Neuronal stem cell (in vitro differentiated cells): ENCODE measurements at regions not wholly inside any gene's neighbourhood (a gene's known extent, or its start where the extent isn't known, plus 50 kb on each side); places are given as distances from the start of the nearest gene placed in this dataset.

Source experiments
- DNase-seq: peaks from one replicate; pipeline ENCODE4 v3.0.0-alpha.2; 2013; ENCODE audit warnings: low spot score
- H2AFZ ChIP-seq: one replicate; pipeline ENCODE4 v1.6.1; 2013; ENCODE audit warnings: mild to moderate bottlenecking, low read length, inconsistent platforms
- H2AK5ac ChIP-seq: 2 replicates; pipeline ENCODE4 v1.6.1; 2013; ENCODE audit warnings: low read depth, mild to moderate bottlenecking, inconsistent platforms, low read length, moderate library complexity, mixed read lengths
- H2BK120ac ChIP-seq: 2 replicates; pipeline ENCODE4 v1.6.1; 2013; ENCODE audit warnings: low read depth, mild to moderate bottlenecking, inconsistent platforms, low read length, moderate library complexity, mixed read lengths
- H2BK12ac ChIP-seq: one replicate; pipeline ENCODE4 v1.6.1; 2013; ENCODE audit warnings: low read length, inconsistent platforms
- H2BK15ac ChIP-seq: 2 replicates; pipeline ENCODE4 v1.6.1; 2013; ENCODE audit warnings: mild to moderate bottlenecking, low read length, inconsistent platforms, mixed read lengths
- H2BK5ac ChIP-seq: one replicate; pipeline ENCODE4 v1.6.1; 2013; ENCODE audit warnings: inconsistent platforms, mild to moderate bottlenecking, low read length, moderate library complexity
- H3K14ac ChIP-seq: one replicate; pipeline ENCODE4 v1.6.1; 2013; ENCODE audit warnings: low read length, inconsistent platforms
- H3K18ac ChIP-seq: 2 replicates; pipeline ENCODE4 v1.6.1; 2013; ENCODE audit warnings: low read length, inconsistent platforms
- H3K23ac ChIP-seq: 2 replicates; pipeline ENCODE4 v1.6.1; 2013; ENCODE audit warnings: low read depth, mild to moderate bottlenecking, mixed read lengths, low read length, inconsistent platforms; ENCODE audit not compliant: poor library complexity
- H3K27ac ChIP-seq: replicated peaks from 3 replicates; pipeline ENCODE4 v1.5.1; 2013; ENCODE audit warnings: low read length, inconsistent platforms
- H3K27me3 ChIP-seq, 3 experiments: 2 replicates each; pipeline ENCODE4 v1.6.1; 2013; ENCODE audit warnings: low read length in 3 of 3, mild to moderate bottlenecking in 2 of 3, inconsistent platforms in 1 of 3, low read depth in 1 of 3, mixed read lengths in 1 of 3, moderate library complexity in 1 of 3; ENCODE audit not compliant: control insufficient read depth in 3 of 3, insufficient read depth in 3 of 3
- H3K36me3 ChIP-seq, 2 donors: replicated peaks in 1 of 2; 2 replicates each; pipeline ENCODE4 v1.6.1; 2013; ENCODE audit warnings: low read length in 2 of 2; ENCODE audit not compliant: control insufficient read depth in 2 of 2, insufficient read depth in 2 of 2
- H3K4ac ChIP-seq: 2 replicates; pipeline ENCODE4 v1.6.1; 2013; ENCODE audit warnings: inconsistent platforms, mild to moderate bottlenecking, low read length, moderate library complexity
- H3K4me1 ChIP-seq, 2 donors: 1 replicate in 1 of 2; 2 replicates in 1 of 2; pipeline ENCODE4 v1.6.1; 2013; ENCODE audit warnings: low read length in 2 of 2, low read depth in 1 of 2; ENCODE audit not compliant: control insufficient read depth in 2 of 2, insufficient read depth in 1 of 2
- H3K4me2 ChIP-seq: one replicate; pipeline ENCODE4 v1.6.1; 2013; ENCODE audit warnings: mild to moderate bottlenecking, low read length, inconsistent platforms; ENCODE audit not compliant: insufficient read depth, poor library complexity, severe bottlenecking
- H3K4me3 ChIP-seq, 2 donors: 2 replicates each; pipeline ENCODE4 v1.5.1; 2013; ENCODE audit warnings: low read length in 2 of 2, mild to moderate bottlenecking in 2 of 2, inconsistent platforms in 1 of 2, moderate library complexity in 1 of 2
- H3K79me1 ChIP-seq: one replicate; pipeline ENCODE4 v1.6.1; 2013; ENCODE audit warnings: low read depth, mild to moderate bottlenecking, inconsistent platforms, low read length, moderate library complexity
- H3K9ac ChIP-seq: one replicate; pipeline ENCODE4 v1.6.1; 2013; ENCODE audit warnings: mild to moderate bottlenecking, low read depth, low read length, inconsistent platforms; ENCODE audit not compliant: poor library complexity
- H3K9me3 ChIP-seq, 2 donors: replicated peaks in 1 of 2; 2 replicates each; pipeline versions ENCODE3 to v1.6.1; 2013; ENCODE audit warnings: low read length in 2 of 2, mild to moderate bottlenecking in 2 of 2, inconsistent platforms in 1 of 2, low read depth in 1 of 2, mixed read lengths in 1 of 2, moderate library complexity in 1 of 2; ENCODE audit not compliant: control insufficient read depth in 2 of 2, insufficient read depth in 1 of 2
- H4K8ac ChIP-seq: one replicate; pipeline ENCODE4 v1.6.1; 2013; ENCODE audit warnings: low read depth, mild to moderate bottlenecking, inconsistent platforms, low read length, moderate library complexity
- H4K91ac ChIP-seq: one replicate; pipeline ENCODE4 v1.6.1; 2013; ENCODE audit warnings: low read length, low read depth, mild to moderate bottlenecking, inconsistent platforms; ENCODE audit not compliant: poor library complexity
- WGBS, 2 donors: extraction: QIAGEN DNeasy Blood & Tissue Kit; methylation state at CpG; one replicate each; pipeline ENCODE4 v1.1.7; 2013; ENCODE audit warnings: missing lambda C conversion rate in 2 of 2, mixed read lengths in 1 of 2; ENCODE audit not compliant: insufficient read length in 2 of 2, insufficient replicate concordance in 1 of 2; ENCODE audit errors: extremely low coverage in 2 of 2; 5-methylcytosine and 5-hydroxymethylcytosine counted together

DNA sequence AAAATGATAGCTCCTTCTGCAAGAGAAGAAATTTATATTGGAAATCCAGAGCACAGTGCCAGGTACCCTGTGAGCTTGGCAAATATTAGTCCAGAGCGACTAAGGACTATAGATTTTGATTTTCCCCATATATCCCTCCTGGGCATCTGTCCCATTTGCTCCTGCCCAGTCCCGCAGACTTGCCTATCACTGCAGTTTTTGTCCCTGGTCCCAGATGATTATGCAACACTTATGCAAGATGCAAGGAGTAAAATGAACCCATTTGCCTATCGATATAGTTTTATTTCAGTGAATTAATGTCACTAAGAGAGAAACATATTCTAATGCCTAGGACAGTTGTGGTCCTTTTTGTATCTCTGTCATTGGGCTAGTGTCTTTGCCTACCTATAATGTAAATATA lies 215.9 kb upstream of the BMP4 start:
- Histone ChIP-seq H4K91ac (no peak overlapping the region), H2BK5ac (no peak overlapping the region), H3K4me1 (no peaks in the 10 kb centered on the region), H3K4me3 (no peak overlapping the region), H3K9me3 (no peaks in the 10 kb centered on the region), H3K27ac (no peak overlapping the region), H3K36me3 (no peaks in the 10 kb centered on the region), H2BK12ac (no peak overlapping the region), H3K79me1 (no peaks in the 10 kb centered on the region), H4K8ac (no peak overlapping the region), H3K14ac (no peak overlapping the region), H2AK5ac (no peak overlapping the region), H3K23ac (no peak overlapping the region), H3K4me2 (no peak overlapping the region), H3K27me3 (peaks cover 0 to 4% (median 0%) of the 10 kb centered on the region in 3 experiments), H2BK15ac (no peak overlapping the region), H3K9ac (no peak overlapping the region), H3K4ac (no peak overlapping the region), H2BK120ac (no peak overlapping the region), H2AFZ (no peak overlapping the region), H3K18ac (no peak overlapping the region)
- no peak for DNase-seq
- no CpG with 5 or more reads among the region's 3 CpGs for WGBS, 2 donors

DNA sequence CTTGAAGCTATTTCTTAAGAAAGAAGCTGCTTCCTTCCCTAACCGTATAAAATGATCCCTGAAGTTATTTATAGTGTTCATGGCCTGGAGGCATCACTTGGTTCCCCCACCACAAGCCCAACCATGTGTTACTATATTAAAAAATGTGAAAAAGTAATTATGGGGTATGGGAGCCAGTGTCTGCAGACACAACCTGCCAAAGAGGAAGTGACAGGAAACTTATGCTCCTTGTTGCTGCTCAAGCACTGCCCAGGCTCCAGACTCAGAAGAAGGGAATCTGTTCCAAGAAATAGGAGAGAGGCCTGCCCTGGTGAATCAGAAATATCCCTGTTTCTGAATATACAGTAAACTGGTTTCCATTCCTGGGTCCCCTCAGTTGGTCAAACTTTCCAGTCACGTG lies 217.2 kb upstream of the BMP4 start:
- Histone ChIP-seq H4K8ac (no peak overlapping the region), H3K9me3 (no peaks in the 10 kb centered on the region), H3K27me3 (peaks cover 0 to 4% (median 0%) of the 10 kb centered on the region in 3 experiments), H2BK120ac (no peak overlapping the region), H3K36me3 (no peaks in the 10 kb centered on the region), H3K9ac (no peak overlapping the region), H2AK5ac (no peak overlapping the region), H2BK5ac (no peak overlapping the region), H3K18ac (no peak overlapping the region), H3K4ac (no peak overlapping the region), H3K4me3 (no peak overlapping the region), H2BK15ac (no peak overlapping the region), H3K4me1 (no peaks in the 10 kb centered on the region), H2BK12ac (no peak overlapping the region), H4K91ac (no peak overlapping the region), H2AFZ (peak overlapping the region; percentile 21), H3K79me1 (no peaks in the 10 kb centered on the region), H3K4me2 (no peak overlapping the region), H3K14ac (no peak overlapping the region), H3K23ac (no peak overlapping the region), H3K27ac (no peak overlapping the region)
- no peak for DNase-seq
- WGBS, 2 donors, result no CpG with 5 or more reads among the region's 2 CpGs

DNA sequence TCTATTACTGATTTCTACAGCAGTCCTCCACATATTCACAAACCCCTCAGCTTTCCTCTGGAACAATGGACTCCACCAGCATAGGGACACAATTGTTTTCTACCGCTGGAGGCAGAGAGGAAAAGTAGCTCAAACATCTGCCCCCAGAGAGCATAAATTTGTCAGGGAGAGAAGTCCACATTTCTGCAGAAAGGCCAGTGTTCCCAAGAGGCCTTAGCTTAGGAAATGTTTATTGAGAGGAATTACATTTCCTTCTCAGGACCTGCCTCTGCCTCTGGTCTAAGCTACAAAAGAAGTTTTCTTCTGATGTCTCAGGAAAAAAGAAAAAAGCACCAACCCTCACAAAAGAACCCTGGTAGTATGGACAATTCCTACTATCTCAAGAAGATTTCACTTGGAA lies 217.8 kb upstream of the BMP4 start:
- Histone ChIP-seq H2BK12ac (no peak overlapping the region), H3K4me1 (no peaks in the 10 kb centered on the region), H3K9ac (no peak overlapping the region), H2BK15ac (no peak overlapping the region), H2AFZ (peak overlapping the region; percentile 21), H3K23ac (no peak overlapping the region), H2AK5ac (no peak overlapping the region), H3K9me3 (no peaks in the 10 kb centered on the region), H4K8ac (no peak overlapping the region), H3K27ac (no peak overlapping the region), H3K27me3 (peaks cover 0 to 4% (median 0%) of the 10 kb centered on the region in 3 experiments), H2BK5ac (no peak overlapping the region), H3K4ac (no peak overlapping the region), H3K36me3 (no peaks in the 10 kb centered on the region), H4K91ac (no peak overlapping the region), H3K79me1 (no peaks in the 10 kb centered on the region), H2BK120ac (no peak overlapping the region), H3K18ac (no peak overlapping the region), H3K4me2 (no peak overlapping the region), H3K4me3 (no peak overlapping the region), H3K14ac (no peak overlapping the region)
- DNase-seq, result no peak
- WGBS, 2 donors, result no CpG with 5 or more reads among the region's 1 CpG

DNA sequence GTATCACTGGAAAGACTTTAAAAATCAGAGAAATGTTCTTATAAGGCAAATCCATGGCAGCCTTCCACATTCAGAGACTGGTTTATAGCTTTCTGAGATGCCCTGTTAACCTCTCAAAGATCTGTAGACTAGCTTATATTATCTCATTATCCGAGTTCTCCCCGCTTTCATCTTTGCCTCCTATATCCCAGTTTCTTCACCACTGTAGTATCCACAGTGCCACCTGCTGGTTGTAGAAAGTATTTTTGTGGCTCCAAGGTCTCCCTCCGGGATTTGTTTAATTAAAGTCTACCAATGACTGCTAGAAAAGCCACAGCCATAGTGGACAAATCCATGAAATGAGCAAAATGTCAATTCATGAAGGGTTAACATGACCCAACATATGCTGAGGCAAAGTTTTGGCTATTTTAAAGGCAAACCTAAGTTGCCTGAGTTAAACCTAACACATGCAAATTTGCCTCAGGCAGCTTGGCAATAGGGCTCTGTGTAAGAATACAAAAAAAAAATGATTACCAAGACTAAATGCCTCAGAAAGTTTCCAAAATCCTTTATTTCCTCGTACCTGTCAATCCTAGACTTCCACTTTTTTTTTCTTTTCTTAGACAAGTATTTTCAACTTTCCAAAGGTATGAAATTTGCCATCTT lies 218.8 kb upstream of the BMP4 start:
- Histone ChIP-seq H3K4me2 (no peak overlapping the region), H3K18ac (no peak overlapping the region), H3K9me3 (no peaks in the 10 kb centered on the region), H3K27ac (no peak overlapping the region), H3K9ac (no peak overlapping the region), H3K4me1 (no peaks in the 10 kb centered on the region), H3K36me3 (no peaks in the 10 kb centered on the region), H2BK12ac (no peak overlapping the region), H2BK15ac (no peak overlapping the region), H3K4ac (no peak overlapping the region), H3K27me3 (peaks cover 0 to 4% (median 0%) of the 10 kb centered on the region in 3 experiments), H4K91ac (no peak overlapping the region), H4K8ac (no peak overlapping the region), H3K14ac (no peak overlapping the region), H2BK5ac (no peak overlapping the region), H3K23ac (no peak overlapping the region), H2AFZ (peak overlapping the region; percentile 44), H3K4me3 (no peak overlapping the region), H2BK120ac (no peak overlapping the region), H2AK5ac (no peak overlapping the region), H3K79me1 (no peaks in the 10 kb centered on the region)
- DNase-seq, result peak; percentile 73
- no CpG with 5 or more reads among the region's 4 CpGs for WGBS, 2 donors
